SK-N-SH (cell line): ENCODE measurements at regions not wholly inside any gene's neighbourhood (a gene's known extent, or its start where the extent isn't known, plus 50 kb on each side); places are given as distances from the start of the nearest gene placed in this dataset.

Experiments
- CTCF ChIA-PET: fragments of 300-600, 350-600 bp; formaldehyde crosslinking; extraction: SDS; loops from one replicate; lab custom pipeline; 2021; lab: Yijun Ruan, JAX
- POLR2A ChIA-PET: fragments of 350-600 bp; sonication (Branson Sonifier 250); formaldehyde crosslinking; extraction: SDS; loops from one replicate; lab custom pipeline; 2020; ENCODE audit warnings: antibody characterized with exemption, inconsistent platforms; lab: Yijun Ruan, JAX
- DNase-seq: peaks from one replicate; pipeline ENCODE4 v3.0.0; 2012
- H2AFZ ChIP-seq: fragments of 200-600 bp; sonication (generic); 2 replicates; pipeline ENCODE4 v1.8.1; 2016; ENCODE audit warnings: antibody characterized with exemption, mild to moderate bottlenecking, low read depth
- H3F3A ChIP-seq: fragments of 200-600 bp; sonication (generic); replicated peaks from 2 replicates; pipeline ENCODE3; 2016; ENCODE audit warnings: antibody characterized with exemption, mild to moderate bottlenecking; ENCODE audit not compliant: insufficient read depth
- H3K27ac ChIP-seq, 2 experiments: fragments of 200-500 bp in 1 of 2; fragments of 200-600 bp in 1 of 2; sonication (Bioruptor generic) in 1 of 2; sonication (generic), shearing (Covaris generic) in 1 of 2; 2 replicates each; pipeline versions ENCODE4 v1.5.1 to v1.6.1; 2014 to 2016; ENCODE audit warnings: low read depth in 2 of 2, inconsistent platforms in 1 of 2, low read length in 1 of 2, mild to moderate bottlenecking in 1 of 2, mixed read lengths in 1 of 2
- H3K27me3 ChIP-seq: fragments of 200-600 bp; sonication (generic), shearing (Covaris generic); 2 replicates; pipeline ENCODE4 v1.6.1; 2016; ENCODE audit warnings: mixed run types; ENCODE audit not compliant: insufficient read depth
- H3K36me3 ChIP-seq, 2 experiments: fragments of 200-500 bp in 1 of 2; fragments of 200-600 bp in 1 of 2; sonication (Bioruptor generic) in 1 of 2; sonication (generic) in 1 of 2; replicated peaks in 1 of 2; 2 replicates each; pipeline versions ENCODE3 to v1.5.1; 2014 to 2016; ENCODE audit warnings: low read length in 1 of 2, mild to moderate bottlenecking in 1 of 2; ENCODE audit not compliant: insufficient read depth in 2 of 2, control insufficient read depth in 1 of 2
- H3K4me1 ChIP-seq, 2 experiments: fragments of 200-500 bp in 1 of 2; fragments of 200-600 bp in 1 of 2; sonication (Bioruptor generic) in 1 of 2; sonication (generic), shearing (Covaris generic) in 1 of 2; 2 replicates each; pipeline versions ENCODE4 v1.5.1 to v1.6.1; 2014 to 2016; ENCODE audit warnings: low read depth in 1 of 2, low read length in 1 of 2, mixed run types in 1 of 2; ENCODE audit not compliant: insufficient read depth in 2 of 2, control insufficient read depth in 1 of 2
- H3K4me2 ChIP-seq: fragments of 200-600 bp; sonication (generic), shearing (Covaris generic); 2 replicates; pipeline ENCODE4 v1.6.1; 2017; ENCODE audit warnings: mixed run types
- H3K4me3 ChIP-seq, 2 experiments: fragments of 200-500 bp in 1 of 2; fragments of 200-600 bp in 1 of 2; sonication (Bioruptor generic) in 1 of 2; sonication (generic), shearing (Covaris generic) in 1 of 2; 2 replicates each; pipeline versions ENCODE4 v1.5.1 to v1.8.1; 2014 to 2016; ENCODE audit warnings: low read depth in 2 of 2, inconsistent platforms in 1 of 2, low read length in 1 of 2, mild to moderate bottlenecking in 1 of 2, mixed read lengths in 1 of 2, moderate library complexity in 1 of 2
- H3K79me2 ChIP-seq: fragments of 200-600 bp; sonication (generic); 2 replicates; pipeline ENCODE4 v1.8.1; 2017; ENCODE audit warnings: mild to moderate bottlenecking; ENCODE audit not compliant: insufficient read depth
- H3K9ac ChIP-seq: fragments of 200-600 bp; sonication (generic); 2 replicates; pipeline ENCODE4 v1.6.1; 2017; ENCODE audit warnings: mixed run types
- H3K9me2 ChIP-seq: fragments of 200-600 bp; sonication (generic); 2 replicates; pipeline ENCODE4 v1.6.1; 2017; ENCODE audit warnings: mixed run types
- H3K9me3 ChIP-seq: fragments of 200-600 bp; sonication (generic); 2 replicates; pipeline ENCODE4 v1.6.1; 2017; ENCODE audit warnings: mixed run types, mild to moderate bottlenecking, moderate library complexity
- H4K20me1 ChIP-seq: fragments of 200-600 bp; sonication (generic); 2 replicates; pipeline ENCODE4 v1.6.1; 2017; ENCODE audit warnings: mild to moderate bottlenecking, mixed run types; ENCODE audit not compliant: insufficient read depth
- CHD2 ChIP-seq: fragments of 150-350 bp; IDR thresholded peaks from 2 replicates; pipeline ENCODE4 v1.6.1; 2018; ENCODE audit warnings: low read length; ENCODE audit not compliant: partially characterized antibody
- CTCF ChIP-seq: fragments of 200-600 bp; sonication (generic); IDR thresholded peaks from 2 replicates; pipeline ENCODE4 v1.6.1; 2017; ENCODE audit warnings: antibody characterized with exemption, mild to moderate bottlenecking, moderate library complexity
- ELF1 ChIP-seq: IDR thresholded peaks from 2 replicates; pipeline ENCODE4 v1.4.0; 2012
- EP300 ChIP-seq, 2 experiments: IDR thresholded peaks; 2 replicates each; pipeline versions ENCODE4 v1.4.0 to v1.6.1; 2012; ENCODE audit warnings: borderline replicate concordance in 1 of 2, low read depth in 1 of 2, low read length in 1 of 2
- EZH2phosphoT487 ChIP-seq: fragments of 200-600 bp; sonication (generic); IDR thresholded peaks from 2 replicates; pipeline ENCODE4 v1.6.1; 2017; ENCODE audit warnings: low read depth, mixed run types, mild to moderate bottlenecking, antibody characterized with exemption, moderate library complexity, borderline replicate concordance
- FOSL2 ChIP-seq: IDR thresholded peaks from 2 replicates; pipeline ENCODE4 v1.4.0; 2012; ENCODE audit warnings: low read depth, mild to moderate bottlenecking, moderate library complexity, borderline replicate concordance
- FOXM1 ChIP-seq: IDR thresholded peaks from 2 replicates; pipeline ENCODE4 v1.4.0; 2012; ENCODE audit warnings: low read depth, mild to moderate bottlenecking
- JUND ChIP-seq: IDR thresholded peaks from 2 replicates; pipeline ENCODE4 v1.4.0; 2012
- MAX ChIP-seq: IDR thresholded peaks from 2 replicates; pipeline ENCODE4 v1.4.0; 2012; ENCODE audit warnings: low read depth
- MEF2A ChIP-seq: IDR thresholded peaks from 2 replicates; pipeline ENCODE4 v1.4.0; 2012; ENCODE audit warnings: low read depth, borderline replicate concordance
- RCOR1 ChIP-seq: fragments of 150-350 bp; IDR thresholded peaks from 2 replicates; pipeline ENCODE4 v1.6.1; 2017; ENCODE audit warnings: antibody characterized with exemption, low read length
- REST ChIP-seq: IDR thresholded peaks from 2 replicates; pipeline ENCODE4 v1.6.1; 2012; ENCODE audit warnings: mild to moderate bottlenecking, low read depth, low read length, moderate library complexity
- RFX5 ChIP-seq: IDR thresholded peaks from 2 replicates; pipeline ENCODE4 v1.6.1; 2012; ENCODE audit warnings: mild to moderate bottlenecking, improper control_type of control experiment, low read length
- SMC3 ChIP-seq: IDR thresholded peaks from 2 replicates; pipeline ENCODE4 v1.6.1; 2012; ENCODE audit warnings: low read depth, low read length, improper control_type of control experiment
- TAF1 ChIP-seq: IDR thresholded peaks from 2 replicates; pipeline ENCODE4 v1.6.1; 2012; ENCODE audit warnings: low read depth, mild to moderate bottlenecking, low read length, moderate library complexity, borderline replicate concordance
- TEAD4 ChIP-seq: IDR thresholded peaks from 2 replicates; pipeline ENCODE4 v1.4.0; 2012; ENCODE audit warnings: mild to moderate bottlenecking, borderline replicate concordance; ENCODE audit not compliant: insufficient read depth
- USF2 ChIP-seq: fragments of 150-350 bp; IDR thresholded peaks from 2 replicates; pipeline ENCODE4 v1.6.1; 2017; ENCODE audit warnings: antibody characterized with exemption, low read length, low read depth, borderline replicate concordance
- YY1 ChIP-seq: IDR thresholded peaks from 2 replicates; pipeline ENCODE4 v1.4.0; 2012; ENCODE audit warnings: low read depth, mild to moderate bottlenecking
- ZBTB33 ChIP-seq: IDR thresholded peaks from 2 replicates; pipeline ENCODE4 v1.4.0; 2012; ENCODE audit warnings: low read depth, borderline replicate concordance
- WGBS: methylation state at CpG from one replicate; pipeline ENCODE4 v1.1.6; 2017; ENCODE audit warnings: low lambda C conversion rate; 5-methylcytosine and 5-hydroxymethylcytosine counted together
- TF ChIP-seq, protein P1 (sequence below): IDR thresholded peaks from 2 replicates; pipeline ENCODE4 v1.4.0; 2012; ENCODE audit warnings: low read depth, borderline replicate concordance

- H3K27ac ChIP-seq = no peak overlapping the region
- no peak overlapping the region for H3K4me2 ChIP-seq
- CTCF ChIA-PET = no interaction called here
- no peak overlapping the region for H3K9ac ChIP-seq
- WGBS = 82% methylated on average over 5 of the region's 5 CpGs
- no peak overlapping the region for H3K4me3 ChIP-seq
- no peaks in the 10 kb centered on the region for H3K79me2 ChIP-seq
- no peaks in the 10 kb centered on the region for H3K36me3 ChIP-seq
- TF ChIP-seq TEAD4 (no peak), YY1 (no peak), EZH2phosphoT487 (no peak), MAX (no peak), FOXM1 (no peak), EP300 (IDR thresholded peaks at IDR 0.05; ENCODE audit: borderline replicate concordance in 1 of 2, low read depth in 1 of 2, low read length in 1 of 2) (no peak), USF2 (no peak), ELF1 (no peak), CTCF (no peak), TAF1 (no peak), CHD2 (no peak), SMC3 (no peak), JUND (no peak), ZBTB33 (no peak), RCOR1 (no peak), RFX5 (no peak), MEF2A (no peak), FOSL2 (no peak), REST (no peak)
- TF ChIP-seq, protein P1, sequence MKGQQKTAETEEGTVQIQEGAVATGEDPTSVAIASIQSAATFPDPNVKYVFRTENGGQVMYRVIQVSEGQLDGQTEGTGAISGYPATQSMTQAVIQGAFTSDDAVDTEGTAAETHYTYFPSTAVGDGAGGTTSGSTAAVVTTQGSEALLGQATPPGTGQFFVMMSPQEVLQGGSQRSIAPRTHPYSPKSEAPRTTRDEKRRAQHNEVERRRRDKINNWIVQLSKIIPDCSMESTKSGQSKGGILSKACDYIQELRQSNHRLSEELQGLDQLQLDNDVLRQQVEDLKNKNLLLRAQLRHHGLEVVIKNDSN = no peak
- H3K4me1 ChIP-seq = peaks cover 0 to 8% of the 10 kb centered on the region in 2 experiments; a peak in 2 of 4 replicates
- H4K20me1 ChIP-seq = no peaks in the 10 kb centered on the region
- no peak for DNase-seq
- H3K9me3 ChIP-seq = no peaks in the 10 kb centered on the region
- H3K9me2 ChIP-seq = no peaks in the 10 kb centered on the region
- H2AFZ ChIP-seq = no peak overlapping the region
- H3F3A ChIP-seq = no peaks in the 10 kb centered on the region
- no peaks in the 10 kb centered on the region for H3K27me3 ChIP-seq
- POLR2A ChIA-PET = no interaction called here
These were observed 509.2 kb upstream of the ZEB2 start for GRCh38 chr2:145029081-145029480.
